HFFc6 (cell line): ENCODE measurements at regions not wholly inside any gene's neighbourhood (a gene's known extent, or its start where the extent isn't known, plus 50 kb on each side); places are given as distances from the start of the nearest gene placed in this dataset. TPM values are rescaled to one million over a fixed set of nuclear protein-coding genes. Genes with fewer than 3 reads are reported as not detected.

Experiments
- DNase-seq: peaks from one replicate; pipeline ENCODE4 v3.0.0-alpha.2; 2018
- H3K27ac Mint-ChIP-seq: 2 replicates; pipeline ENCODE4 v1.8.0; 2020; ENCODE audit warnings: mild to moderate bottlenecking, mixed read lengths
- H3K27me3 Mint-ChIP-seq: 2 replicates; pipeline ENCODE4 v1.8.0; 2021; ENCODE audit warnings: mild to moderate bottlenecking, moderate library complexity, mixed read lengths; ENCODE audit not compliant: insufficient read depth
- H3K36me3 Mint-ChIP-seq: 2 replicates; pipeline ENCODE4 v1.8.0; 2021; ENCODE audit warnings: low read depth, mixed read lengths
- H3K4me1 Mint-ChIP-seq: 2 replicates; pipeline ENCODE4 v1.8.0; 2020; ENCODE audit warnings: low read depth, mixed read lengths
- H3K4me3 Mint-ChIP-seq: 2 replicates; pipeline ENCODE4 v1.8.0; 2020; ENCODE audit warnings: mild to moderate bottlenecking, moderate library complexity, mixed read lengths
- H3K9me3 Mint-ChIP-seq: 2 replicates; pipeline ENCODE4 v1.8.0; 2020; ENCODE audit warnings: mild to moderate bottlenecking, mixed read lengths
- microRNA-seq: library from miRNA; unstranded; fragments of <30 nt; microRNA quantifications from one replicate; pipeline ENCODE4, GENCODE V29; 2019
- TF ChIP-seq, protein P1 (sequence below): fragments of 200-600 bp; sonication (generic); IDR thresholded peaks from 2 replicates; pipeline ENCODE4 v1.5.0; 2021; ENCODE audit warnings: antibody characterized with exemption, mild to moderate bottlenecking

DNA sequence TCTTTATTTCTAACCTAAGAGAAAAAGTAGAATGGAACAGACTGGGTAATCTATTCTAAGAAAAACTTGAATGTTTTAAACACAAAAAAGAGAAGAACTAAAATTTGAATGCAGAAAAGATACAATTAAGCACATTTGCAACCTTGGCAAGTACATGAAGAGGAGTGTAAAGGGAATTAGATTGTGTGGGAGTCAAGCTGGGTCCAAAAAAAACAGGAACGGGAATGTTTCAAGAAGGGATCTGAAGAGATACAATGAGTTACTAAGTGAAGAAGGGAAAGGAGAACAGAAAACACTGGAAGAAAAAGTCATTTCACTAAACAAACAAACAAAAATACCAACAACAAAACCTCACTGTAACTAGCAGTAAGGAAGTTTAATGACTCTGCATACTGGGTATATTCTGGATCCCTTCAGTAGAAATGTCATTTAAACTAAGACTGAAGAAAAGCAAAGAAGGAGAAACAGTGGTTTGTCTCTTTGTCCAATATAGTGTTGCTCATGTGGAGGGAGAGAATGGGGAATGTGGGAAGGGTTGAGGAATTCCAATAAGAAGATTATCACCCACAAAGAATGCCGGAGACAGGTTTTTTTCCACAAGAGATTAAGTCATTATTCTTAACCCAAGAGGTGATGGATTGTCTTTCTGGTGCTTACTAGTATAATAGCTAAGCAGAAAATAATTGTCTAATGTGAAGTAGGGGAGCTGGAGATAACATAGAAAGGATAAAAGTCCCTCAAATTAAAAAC lies 50.4 kb upstream of the PTPN13 start:
- Mint-ChIP-seq H3K27me3 (peaks cover 9% of the 10 kb centered on the region), H3K27ac (no peak overlapping the region), H3K9me3 (no peaks in the 10 kb centered on the region), H3K4me3 (no peak overlapping the region), H3K36me3 (peaks cover 5% of the 10 kb centered on the region; the same call in 1 of the 2 replicates), H3K4me1 (peaks cover 11% of the 10 kb centered on the region)
- TF ChIP-seq, protein P1, sequence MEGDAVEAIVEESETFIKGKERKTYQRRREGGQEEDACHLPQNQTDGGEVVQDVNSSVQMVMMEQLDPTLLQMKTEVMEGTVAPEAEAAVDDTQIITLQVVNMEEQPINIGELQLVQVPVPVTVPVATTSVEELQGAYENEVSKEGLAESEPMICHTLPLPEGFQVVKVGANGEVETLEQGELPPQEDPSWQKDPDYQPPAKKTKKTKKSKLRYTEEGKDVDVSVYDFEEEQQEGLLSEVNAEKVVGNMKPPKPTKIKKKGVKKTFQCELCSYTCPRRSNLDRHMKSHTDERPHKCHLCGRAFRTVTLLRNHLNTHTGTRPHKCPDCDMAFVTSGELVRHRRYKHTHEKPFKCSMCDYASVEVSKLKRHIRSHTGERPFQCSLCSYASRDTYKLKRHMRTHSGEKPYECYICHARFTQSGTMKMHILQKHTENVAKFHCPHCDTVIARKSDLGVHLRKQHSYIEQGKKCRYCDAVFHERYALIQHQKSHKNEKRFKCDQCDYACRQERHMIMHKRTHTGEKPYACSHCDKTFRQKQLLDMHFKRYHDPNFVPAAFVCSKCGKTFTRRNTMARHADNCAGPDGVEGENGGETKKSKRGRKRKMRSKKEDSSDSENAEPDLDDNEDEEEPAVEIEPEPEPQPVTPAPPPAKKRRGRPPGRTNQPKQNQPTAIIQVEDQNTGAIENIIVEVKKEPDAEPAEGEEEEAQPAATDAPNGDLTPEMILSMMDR = no peak
- DNase-seq = no peak

DNA sequence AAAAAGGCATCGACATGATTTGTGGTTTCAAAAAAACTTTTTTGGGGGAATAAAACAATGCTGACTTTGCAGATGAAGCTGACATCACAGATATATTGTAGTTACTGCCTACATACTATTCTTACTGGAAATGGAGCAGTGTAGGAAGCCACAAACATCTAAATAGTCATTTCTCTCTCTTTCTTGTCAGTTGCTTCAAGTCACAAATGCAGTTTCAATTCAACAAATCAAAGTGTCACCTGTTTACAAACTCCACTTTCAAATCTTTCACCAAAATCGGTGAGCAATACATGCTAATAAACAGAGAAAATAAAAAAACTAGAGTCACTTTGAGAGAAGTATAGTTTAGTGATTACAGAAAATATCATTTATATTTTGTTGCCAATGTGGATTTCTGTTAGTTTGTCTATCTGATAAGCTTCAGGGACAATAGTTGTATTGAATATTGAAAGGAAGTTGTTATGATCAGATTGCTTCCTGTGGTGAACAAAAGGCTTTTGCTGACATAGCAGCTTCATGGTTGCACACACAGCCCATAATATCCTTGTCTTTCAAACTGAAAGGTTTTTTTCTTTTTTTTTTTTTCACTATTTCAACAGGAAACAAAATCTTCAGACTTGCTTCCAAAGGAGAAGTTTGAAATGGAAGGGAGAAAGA lies 49.7 kb upstream of the PTPN13 start:
- Mint-ChIP-seq H3K4me3 (no peak overlapping the region), H3K4me1 (peaks cover 15% of the 10 kb centered on the region), H3K36me3 (peaks cover 5% of the 10 kb centered on the region; the same call in 1 of the 2 replicates), H3K27ac (no peak overlapping the region), H3K27me3 (peaks cover 9% of the 10 kb centered on the region), H3K9me3 (no peaks in the 10 kb centered on the region)
- no peak for DNase-seq
- TF ChIP-seq, protein P1 = no peak

Small RNAs in the stretch of these regions (microRNA-seq; reads per million reads assigned to microRNA genes)
- gene MIR4452 = not detected
